ENCODE measurements at regions not wholly inside any gene's neighbourhood (a gene's known extent, or its start where the extent isn't known, plus 50 kb on each side); places are given as distances from the start of the nearest gene placed in this dataset.

DNA sequence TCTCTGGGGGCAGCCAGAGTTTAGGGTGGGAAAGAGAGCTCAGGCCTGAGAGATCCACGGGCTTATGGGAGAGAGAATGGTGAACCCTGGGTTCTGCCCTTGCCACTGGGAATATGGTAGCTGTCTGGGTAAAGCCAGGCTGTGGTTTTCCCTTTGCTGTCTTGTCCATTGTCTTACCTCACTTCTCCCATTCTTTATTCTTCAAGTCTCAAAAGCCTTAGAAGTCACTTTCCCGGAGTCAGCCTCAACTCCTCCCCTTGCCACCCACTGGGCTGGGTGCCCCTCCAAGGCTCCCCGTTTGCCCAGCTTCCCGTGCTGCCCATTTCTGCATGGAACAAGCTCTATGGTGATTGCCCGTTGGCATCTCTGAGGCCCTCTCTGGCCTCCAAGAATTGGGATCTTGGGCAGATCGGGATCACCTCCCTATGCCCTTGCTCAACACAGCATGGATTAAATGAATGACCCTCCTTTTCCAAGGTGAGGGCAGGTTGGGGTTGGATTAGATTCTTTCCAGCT, 228.2 kb downstream of the HAUS1 start:
- peaks cover 35% of the 10 kb centered on the region for H3K4me1 Mint-ChIP-seq (ENCODE audit: low read depth)
- H3K9me3 Mint-ChIP-seq (ENCODE audit: low read depth) = no peaks in the 10 kb centered on the region
- peaks cover 34% of the 10 kb centered on the region for H3K27me3 Mint-ChIP-seq
- peak overlapping the region; percentile 83 for H3K4me3 Mint-ChIP-seq (ENCODE audit: low read depth)
- H3K27ac Mint-ChIP-seq = no peak overlapping the region
- DNase-seq (ENCODE audit: low spot score, unreplicated experiment) = no peak
- no peaks in the 10 kb centered on the region for H3K36me3 Mint-ChIP-seq (ENCODE audit: insufficient read depth)
- TF ChIP-seq, protein P1, sequence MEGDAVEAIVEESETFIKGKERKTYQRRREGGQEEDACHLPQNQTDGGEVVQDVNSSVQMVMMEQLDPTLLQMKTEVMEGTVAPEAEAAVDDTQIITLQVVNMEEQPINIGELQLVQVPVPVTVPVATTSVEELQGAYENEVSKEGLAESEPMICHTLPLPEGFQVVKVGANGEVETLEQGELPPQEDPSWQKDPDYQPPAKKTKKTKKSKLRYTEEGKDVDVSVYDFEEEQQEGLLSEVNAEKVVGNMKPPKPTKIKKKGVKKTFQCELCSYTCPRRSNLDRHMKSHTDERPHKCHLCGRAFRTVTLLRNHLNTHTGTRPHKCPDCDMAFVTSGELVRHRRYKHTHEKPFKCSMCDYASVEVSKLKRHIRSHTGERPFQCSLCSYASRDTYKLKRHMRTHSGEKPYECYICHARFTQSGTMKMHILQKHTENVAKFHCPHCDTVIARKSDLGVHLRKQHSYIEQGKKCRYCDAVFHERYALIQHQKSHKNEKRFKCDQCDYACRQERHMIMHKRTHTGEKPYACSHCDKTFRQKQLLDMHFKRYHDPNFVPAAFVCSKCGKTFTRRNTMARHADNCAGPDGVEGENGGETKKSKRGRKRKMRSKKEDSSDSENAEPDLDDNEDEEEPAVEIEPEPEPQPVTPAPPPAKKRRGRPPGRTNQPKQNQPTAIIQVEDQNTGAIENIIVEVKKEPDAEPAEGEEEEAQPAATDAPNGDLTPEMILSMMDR (IDR thresholded peaks at IDR 0.05; ENCODE audit: unreplicated experiment) = no peak

DNA sequence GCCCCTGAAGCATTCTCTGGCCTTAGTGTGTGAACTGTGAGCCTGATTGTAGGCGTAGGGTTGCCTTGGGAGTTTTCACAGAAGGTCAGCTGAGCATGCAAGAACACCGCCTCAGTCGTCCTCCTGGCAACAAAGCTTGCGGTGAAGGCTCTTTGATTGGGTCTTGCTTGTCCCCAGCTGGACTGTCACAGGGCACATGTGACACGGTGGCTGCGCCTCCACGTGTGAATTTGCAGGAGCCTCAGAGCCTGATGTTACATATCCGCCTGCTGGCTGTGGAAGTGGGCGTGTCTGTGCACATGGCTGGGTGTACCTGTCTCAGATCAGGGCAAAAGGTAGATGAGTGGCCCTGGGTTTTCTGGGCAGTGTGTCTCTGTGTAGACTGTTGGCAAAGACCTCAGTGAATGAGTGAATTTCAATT, 228.7 kb downstream of the HAUS1 start:
- Mint-ChIP-seq H3K9me3 (ENCODE audit: low read depth) (no peaks in the 10 kb centered on the region), H3K36me3 (ENCODE audit: insufficient read depth) (no peaks in the 10 kb centered on the region), H3K4me3 (ENCODE audit: low read depth) (peak overlapping the region; percentile 83), H3K27me3 (peaks cover 34% of the 10 kb centered on the region), H3K4me1 (ENCODE audit: low read depth) (peaks cover 40% of the 10 kb centered on the region), H3K27ac (peak overlapping the region; percentile 75)
- no peak for DNase-seq (ENCODE audit: low spot score, unreplicated experiment)
- TF ChIP-seq, protein P1 (IDR thresholded peaks at IDR 0.05; ENCODE audit: unreplicated experiment) = no peak

DNA sequence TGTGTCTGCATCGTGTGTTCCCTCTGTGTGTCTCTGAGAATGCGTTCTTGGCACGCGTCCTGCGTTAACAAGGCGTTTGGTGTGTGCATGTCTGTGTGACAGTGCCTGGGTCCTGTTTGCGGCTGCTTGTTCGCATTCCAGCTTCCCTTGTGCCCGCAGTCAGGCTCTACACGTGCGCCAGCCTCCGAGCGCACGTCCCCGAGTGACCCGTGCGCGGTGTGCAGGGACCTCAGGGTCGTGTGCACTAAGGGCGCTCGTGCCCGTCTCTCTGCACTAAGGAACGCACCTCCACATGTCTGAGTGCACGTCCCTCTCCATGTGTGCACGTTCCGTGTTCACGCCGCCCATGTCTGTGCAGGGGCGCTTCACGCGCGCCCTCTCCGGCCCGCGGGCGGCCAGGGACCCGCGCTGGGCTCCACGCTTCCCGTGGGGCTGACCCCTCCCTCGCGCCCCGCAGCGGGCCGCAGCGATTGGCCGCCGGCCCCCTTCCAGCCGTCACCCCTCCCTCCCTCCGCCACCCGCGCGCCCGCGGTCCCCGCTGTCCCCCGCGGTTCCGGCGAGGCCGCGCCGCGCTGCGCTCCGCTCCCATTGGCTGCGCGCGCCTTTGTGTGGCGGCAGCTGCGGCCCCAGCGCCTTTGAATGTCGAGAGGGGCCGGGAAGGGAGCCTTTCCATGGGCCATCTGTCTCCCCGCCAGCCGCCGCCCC, 229.4 kb downstream of the HAUS1 start:
- TF ChIP-seq, protein P1 (IDR thresholded peaks at IDR 0.05; ENCODE audit: unreplicated experiment) = no peak
- peak; percentile 47 for DNase-seq (ENCODE audit: low spot score, unreplicated experiment)
- H3K9me3 Mint-ChIP-seq (ENCODE audit: low read depth) = no peaks in the 10 kb centered on the region
- peaks cover 47% of the 10 kb centered on the region for H3K4me1 Mint-ChIP-seq (ENCODE audit: low read depth)
- peak overlapping the region; percentile 75 for H3K27ac Mint-ChIP-seq
- H3K4me3 Mint-ChIP-seq (ENCODE audit: low read depth) = peak overlapping the region; percentile 83
- H3K36me3 Mint-ChIP-seq (ENCODE audit: insufficient read depth) = no peaks in the 10 kb centered on the region
- H3K27me3 Mint-ChIP-seq = peaks cover 34% of the 10 kb centered on the region

DNA sequence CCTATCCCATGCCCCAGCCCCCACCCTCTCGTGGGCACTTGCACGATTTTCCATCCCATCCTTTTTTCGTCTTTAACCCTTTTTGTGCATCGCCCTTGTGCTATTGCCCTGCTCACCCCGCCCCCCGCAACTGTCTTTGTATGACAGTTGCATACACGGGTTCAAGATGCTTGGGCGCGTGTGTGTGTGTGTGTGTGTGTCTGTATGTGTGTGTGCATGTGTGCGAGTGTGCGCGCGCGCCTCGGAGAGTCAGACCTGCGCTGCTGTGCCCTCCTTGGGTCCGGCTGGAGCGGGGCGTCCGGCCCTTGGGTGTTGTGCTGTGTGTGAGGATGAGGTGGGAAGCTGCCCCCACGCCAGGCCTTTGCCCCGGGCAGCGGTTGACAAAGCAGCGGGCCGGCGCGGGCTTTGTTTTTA, 230.7 kb downstream of the HAUS1 start:
- Mint-ChIP-seq H3K27me3 (peaks cover 28% of the 10 kb centered on the region), H3K4me1 (ENCODE audit: low read depth) (peaks cover 59% of the 10 kb centered on the region), H3K36me3 (ENCODE audit: insufficient read depth) (no peaks in the 10 kb centered on the region), H3K27ac (peak overlapping the region; percentile 94), H3K9me3 (ENCODE audit: low read depth) (no peaks in the 10 kb centered on the region), H3K4me3 (ENCODE audit: low read depth) (peak overlapping the region; percentile 95)
- TF ChIP-seq, protein P1 (IDR thresholded peaks at IDR 0.05; ENCODE audit: unreplicated experiment) = no peak
- no peak for DNase-seq (ENCODE audit: low spot score, unreplicated experiment)

DNA sequence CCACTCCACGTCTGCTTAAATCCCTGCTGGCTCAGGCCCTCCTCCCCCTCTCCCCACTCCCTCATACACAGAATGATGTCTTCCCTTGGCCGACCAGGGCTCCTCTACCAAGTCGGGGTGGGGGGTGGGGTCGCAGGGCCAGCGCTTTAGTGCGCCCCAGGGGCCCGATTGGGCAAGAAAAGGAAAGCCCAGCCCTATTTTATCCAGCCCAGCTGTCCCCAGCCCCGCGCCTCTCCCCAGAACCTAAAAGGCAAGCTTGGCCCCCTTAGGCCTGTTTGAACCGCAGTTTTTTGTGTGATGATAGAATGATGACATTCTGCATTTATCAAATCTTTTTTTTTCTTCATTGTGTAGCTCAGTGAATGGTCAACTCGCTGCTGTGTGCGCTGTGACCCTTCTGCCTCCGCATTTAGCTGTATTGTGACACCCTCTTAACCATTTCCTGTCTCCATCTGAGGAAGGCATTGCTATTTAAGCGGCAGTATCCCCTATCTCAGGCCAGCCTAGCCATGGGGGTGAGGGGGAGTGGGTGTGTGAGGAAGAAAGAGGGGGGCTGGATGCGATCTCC, 231.4 kb downstream of the HAUS1 start:
- H3K4me3 Mint-ChIP-seq (ENCODE audit: low read depth) = peak overlapping the region; percentile 95

More for the DNA sequence above, 231.4 kb downstream of the HAUS1 start:
- Mint-ChIP-seq H3K27me3 (peaks cover 24% of the 10 kb centered on the region), H3K36me3 (ENCODE audit: insufficient read depth) (no peaks in the 10 kb centered on the region), H3K4me1 (ENCODE audit: low read depth) (peaks cover 66% of the 10 kb centered on the region), H3K27ac (peak overlapping the region; percentile 76), H3K9me3 (ENCODE audit: low read depth) (no peaks in the 10 kb centered on the region)
- TF ChIP-seq, protein P1 (IDR thresholded peaks at IDR 0.05; ENCODE audit: unreplicated experiment) = no peak
- no peak for DNase-seq (ENCODE audit: low spot score, unreplicated experiment)

Measured in progenitor cell of endocrine pancreas (in vitro differentiated cells).